ENCODE measurements at regions not wholly inside any gene's neighbourhood (a gene's known extent, or its start where the extent isn't known, plus 50 kb on each side); places are given as distances from the start of the nearest gene placed in this dataset.

DNA sequence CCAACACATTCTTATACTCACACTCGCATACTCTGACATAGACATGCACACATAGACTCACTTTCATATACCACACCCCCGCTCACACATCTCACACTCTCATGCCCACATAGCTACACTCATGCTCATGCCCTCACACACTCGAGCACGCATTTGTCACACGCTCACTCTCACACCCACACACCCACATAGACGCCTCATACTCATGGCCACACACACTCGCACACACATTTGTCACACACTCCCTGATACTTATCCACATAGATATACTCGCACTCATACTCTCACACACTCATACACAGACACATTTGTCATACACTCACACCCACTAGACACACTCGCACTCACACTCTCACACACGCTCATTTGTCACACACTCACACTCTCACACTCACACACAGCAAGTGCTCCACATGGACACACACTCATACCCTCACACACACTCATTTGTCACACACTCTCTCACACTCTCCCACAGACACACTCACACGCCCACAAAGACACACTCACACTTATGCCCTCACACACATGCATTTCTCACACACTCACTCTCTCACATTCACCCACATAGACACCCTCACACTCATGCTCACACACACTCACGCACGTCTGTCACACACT lies 50.9 kb downstream of the TNP1 start:
- no peak for DNase-seq

DNA sequence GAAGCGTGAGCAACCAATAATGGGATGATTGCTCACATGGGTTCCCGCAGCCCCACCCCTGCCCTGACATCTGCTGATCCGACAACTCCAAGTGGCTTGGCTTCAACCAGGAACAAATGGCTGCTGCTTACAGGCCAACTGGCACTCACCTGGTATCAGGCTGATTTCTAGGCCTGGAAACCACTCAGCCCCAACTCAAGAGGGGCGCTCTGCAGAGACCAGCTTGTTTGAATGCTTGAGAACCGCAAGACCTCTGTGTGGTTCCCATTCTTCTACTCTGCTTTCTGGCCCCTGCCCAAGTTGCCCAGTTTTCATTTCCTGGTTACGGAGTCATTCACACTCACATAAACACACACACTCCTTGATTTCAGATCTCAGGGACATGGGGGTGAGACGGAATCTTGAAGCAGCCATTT lies 52.0 kb downstream of the TNP1 start:
- DNase-seq, result no peak

DNA sequence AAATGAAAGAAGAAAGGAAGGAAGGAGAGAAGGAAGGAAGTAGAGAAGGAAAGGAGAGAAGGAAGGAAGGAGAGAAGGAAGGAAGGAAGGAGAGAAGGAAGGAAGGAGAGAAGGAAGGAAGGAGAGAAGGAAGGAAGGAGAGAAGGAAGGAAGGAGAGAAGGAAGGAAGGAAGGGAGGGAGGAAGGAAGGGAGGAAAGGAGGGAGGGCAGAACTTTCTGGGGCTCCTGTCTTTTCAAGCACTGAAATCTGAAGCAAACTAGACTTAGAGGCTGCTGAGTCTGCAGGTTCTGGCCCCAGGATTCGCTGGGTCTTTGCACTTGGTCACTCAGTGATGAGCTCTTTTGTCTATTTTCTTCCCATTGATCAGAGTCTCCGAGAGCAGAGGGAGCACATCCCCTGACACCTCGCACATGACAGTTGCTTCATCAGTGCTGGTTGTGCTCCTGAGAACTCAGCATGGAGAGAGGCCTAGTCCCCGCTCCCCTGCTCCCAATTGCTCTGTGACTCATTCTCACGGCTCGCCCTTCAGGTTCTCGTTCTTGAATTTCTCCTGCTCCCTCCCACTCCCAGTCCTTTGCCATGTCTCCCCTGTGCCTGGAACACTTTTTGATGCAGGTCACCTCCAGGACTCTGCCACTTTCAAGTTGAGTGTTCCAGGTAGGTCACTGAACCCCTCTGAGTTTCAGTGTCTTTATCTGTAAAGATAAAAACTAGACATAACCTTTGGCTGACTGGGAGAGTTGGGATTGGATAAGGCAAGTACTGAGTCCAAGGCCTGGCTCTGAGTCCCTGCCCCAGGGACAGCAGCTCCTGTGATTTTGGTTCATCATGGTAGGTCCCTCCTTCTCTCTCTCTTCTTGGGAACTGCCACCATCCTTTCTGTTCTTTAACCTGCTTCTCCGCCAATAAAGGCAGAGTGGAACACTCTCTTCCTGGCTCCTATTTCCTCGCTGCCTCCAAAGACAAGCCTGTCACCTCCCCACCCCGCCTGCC lies 55.2 kb downstream of the TNP1 start:
- DNase-seq, result no peak

DNA sequence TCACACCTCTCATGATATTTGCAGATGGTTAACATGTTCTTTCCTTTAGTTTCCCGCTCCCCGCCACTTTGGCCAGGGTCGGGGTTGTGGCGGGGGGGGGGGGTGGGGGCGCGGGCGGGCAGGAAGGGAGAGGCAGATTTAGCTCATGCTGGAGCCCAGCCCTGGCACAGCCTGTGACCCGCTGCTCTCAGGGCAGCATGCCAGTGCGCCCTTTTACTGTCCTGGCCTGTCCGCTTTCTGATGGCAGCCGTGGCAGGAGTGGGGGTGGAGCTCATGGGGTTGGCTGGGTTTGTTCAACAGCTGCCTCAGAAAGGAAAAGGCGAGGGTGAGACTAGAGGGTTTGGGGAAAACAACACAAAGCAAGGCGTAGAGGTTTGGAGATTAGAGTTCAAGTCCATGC lies 56.1 kb downstream of the TNP1 start:
- DNase-seq, result no peak

DNA sequence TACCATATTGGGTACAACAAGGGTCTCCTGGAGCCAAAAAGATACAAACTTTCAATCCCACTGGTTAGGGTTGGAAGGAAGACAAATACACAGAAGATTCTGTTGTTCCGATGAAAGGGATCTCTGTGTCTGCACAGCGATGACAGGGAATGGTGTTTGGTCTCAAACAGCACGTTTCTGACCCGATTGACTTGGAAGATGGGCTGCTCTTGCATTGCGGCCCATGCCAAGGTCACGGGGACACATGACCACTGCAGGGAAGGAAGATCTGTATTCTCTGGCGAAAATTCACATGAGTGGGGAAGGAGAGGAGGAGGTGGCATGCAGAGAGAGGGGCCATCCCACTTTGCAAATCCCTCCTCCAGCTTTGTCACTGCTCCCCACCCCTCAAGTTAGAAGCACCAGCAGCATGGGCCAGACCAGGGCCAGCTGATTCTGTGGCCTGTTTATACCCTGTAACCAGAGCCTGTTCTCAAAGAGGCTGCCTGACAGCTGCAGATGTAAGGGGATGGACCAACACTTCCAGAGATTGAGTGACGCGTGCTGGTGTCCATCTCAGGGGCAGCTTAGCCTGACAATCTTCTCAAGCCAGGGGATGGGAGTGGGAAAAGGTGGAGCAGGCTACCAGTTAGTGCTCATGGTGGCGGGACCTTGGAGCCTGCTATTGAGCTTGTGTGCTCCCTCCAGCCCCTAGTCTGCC lies 57.2 kb downstream of the TNP1 start:
- no peak for DNase-seq

DNA sequence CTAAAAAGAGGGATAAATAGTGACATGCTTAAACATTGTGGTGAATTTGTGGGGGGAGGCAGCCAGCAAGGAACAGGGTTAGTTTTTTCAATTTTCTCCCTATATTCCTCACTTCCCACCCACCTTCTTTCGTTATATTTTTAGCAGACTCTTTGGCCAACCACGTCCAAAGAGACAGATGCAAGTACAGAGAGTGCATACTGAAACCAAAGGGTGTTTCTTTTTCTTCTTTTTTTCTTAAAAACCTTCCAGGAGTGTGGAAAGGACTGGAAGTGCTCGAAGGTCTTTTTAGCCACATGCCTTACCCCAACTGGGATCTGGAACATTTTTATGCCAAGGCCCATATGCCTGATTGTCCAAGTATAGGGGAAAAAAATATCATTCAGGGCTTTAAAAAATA lies 59.0 kb downstream of the TNP1 start:
- DNase-seq, result no peak

DNA sequence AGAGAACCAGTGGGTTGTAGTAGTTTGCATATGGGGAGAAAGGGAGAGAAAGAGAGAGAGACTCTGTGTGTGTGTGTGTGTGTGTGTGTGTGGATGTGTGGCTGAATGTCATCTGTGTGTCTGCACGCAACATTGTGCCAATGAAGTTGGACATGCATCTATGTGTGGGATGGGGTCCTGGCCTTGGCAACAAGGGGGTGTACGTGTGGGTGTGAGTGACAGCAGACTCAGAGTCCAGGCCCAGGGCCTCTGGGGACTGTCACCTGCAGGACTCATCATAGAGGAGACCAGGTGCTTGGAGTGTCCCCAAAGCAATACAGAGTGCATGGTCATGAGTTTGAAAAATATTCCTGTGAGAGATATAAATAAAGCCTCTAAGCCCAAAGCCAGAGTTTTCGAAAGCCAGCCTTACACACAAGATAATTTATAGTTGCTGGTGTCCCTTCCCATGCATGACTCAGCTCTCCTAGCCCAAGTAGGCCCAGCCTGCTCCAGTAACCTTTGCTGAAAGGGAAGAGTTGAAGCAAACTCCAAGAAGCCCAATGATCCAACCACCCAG lies 59.9 kb downstream of the TNP1 start:
- DNase-seq, result no peak

DNA sequence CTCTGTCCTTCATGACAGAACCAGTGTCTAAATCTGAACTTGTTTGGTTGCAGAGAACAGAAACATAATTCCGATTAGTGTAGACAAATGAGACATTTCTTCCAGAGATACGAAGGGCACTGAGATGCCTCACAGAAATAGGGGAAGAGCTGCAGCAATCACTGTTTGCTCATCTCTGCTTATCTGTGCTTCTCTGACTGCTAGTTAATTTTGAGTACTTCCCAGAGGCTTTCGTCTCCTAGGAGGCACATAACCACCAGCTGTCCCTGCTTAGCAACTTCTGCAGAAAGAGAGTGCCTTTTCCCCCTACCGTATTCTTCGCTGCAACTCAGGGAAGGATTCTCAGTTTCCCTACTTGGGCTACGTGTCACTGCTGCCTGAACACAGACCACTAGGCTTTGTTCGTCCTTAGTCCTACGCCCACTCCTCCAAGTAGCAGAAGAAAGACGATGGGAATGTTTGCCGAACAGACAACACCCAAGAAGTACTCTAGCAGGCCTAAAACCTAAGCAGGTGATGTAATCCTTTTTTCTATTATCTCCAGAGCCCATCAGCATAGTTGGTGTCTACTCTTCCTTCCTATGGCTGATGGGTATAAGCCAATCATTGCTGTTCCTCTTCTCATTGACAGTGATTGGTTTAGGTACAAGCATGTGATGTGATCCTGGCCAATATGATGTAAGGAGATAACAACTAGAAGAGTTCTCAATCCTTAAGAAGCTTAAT lies 63.6 kb downstream of the TNP1 start:
- no peak for DNase-seq

DNA sequence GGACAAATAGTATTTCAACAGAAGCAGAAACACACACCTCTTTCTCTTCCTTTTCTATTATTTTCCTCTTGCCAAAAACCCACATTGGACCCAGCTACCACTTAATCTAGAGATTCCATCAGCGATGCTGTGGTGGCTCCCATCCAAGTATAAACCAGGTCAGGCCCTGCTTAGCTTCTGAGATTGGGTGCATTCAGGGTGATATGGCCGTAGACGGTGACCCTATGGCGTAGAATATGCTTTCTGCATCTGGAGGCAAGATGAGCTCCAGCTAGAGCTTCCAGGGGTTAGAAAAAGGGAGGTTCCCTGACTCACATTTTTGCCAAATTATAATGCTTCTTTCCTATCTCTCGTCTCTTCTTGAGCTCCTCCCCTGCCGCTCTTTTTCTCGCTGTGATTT lies 66.5 kb downstream of the TNP1 start:
- DNase-seq, result no peak

DNA sequence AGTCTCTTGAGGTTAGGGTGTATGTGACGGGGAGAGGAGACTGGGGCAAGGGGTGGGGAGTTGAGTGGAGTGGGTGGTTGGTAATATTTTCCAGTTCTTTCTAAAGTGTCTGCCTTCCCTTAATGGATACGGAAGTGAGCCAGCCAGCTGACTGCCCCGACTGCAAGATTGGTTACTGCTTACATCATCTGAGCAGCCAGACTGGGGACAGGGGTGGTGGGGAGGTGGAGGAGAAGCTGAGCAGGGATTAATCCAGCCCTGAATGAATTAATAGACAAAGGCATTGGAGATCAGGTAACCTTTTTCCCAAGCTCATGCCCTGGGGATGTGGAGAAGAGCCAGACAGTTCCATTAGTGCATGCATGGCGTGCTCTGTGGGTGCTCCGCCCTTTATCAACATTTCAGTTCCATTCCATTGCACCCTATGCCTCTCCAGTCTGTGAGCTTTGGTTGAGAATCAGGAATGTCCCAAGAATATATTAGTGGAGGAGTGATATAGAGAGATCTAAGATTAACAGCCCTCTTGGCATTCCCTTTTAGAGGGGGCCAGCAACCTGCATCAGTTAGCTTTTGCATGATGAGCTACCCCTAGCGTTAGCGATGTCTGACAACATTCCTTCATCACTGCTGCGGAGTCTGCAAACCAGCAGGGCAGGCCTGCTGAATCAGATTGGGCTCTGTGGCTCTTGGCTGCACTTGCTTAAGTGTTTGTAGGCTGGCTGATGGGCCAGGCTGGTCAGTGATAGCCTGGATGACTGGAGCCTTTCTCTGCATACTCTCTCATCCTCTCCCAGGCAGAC lies 67.4 kb downstream of the TNP1 start:
- no peak for DNase-seq

DNA sequence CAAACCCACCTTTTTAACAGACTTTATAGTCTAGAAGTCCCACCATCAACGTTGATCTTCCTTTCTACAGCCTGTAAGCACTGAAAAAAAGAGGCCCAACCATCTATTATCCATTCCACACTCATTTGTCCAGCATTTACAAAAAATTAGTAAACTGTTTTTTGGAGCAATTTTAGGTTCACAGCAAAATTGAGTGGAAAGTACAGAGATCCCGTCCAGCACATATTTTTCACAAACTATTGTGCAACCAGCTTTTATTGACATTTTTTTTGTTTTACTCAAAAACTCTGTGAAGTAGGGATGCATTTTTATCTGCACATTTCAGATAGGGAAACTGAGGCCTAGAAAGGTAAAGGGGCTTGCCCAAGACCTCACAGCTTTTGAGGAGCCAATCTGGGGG lies 68.6 kb downstream of the TNP1 start:
- no peak for DNase-seq

DNA sequence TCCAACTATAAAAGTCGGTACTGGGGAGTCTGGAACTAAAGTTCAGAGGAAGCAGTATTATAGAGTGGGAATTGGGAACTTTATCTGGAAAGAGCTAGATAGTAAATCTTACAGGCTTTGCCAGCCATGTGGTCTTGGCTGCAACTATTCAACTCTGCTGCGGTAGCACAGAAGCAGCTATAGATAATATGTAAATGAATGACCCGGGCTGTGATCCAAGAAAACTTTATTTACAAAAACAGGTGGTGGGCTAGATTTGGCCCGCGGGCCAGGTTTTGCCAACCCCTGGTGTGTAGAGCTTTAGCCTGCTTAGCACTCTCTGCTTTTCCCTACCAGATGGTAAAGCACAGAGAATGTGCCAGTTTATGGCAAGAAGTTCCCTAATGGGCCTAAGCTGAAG lies 70.8 kb downstream of the TNP1 start:
- DNase-seq, result no peak

DNA sequence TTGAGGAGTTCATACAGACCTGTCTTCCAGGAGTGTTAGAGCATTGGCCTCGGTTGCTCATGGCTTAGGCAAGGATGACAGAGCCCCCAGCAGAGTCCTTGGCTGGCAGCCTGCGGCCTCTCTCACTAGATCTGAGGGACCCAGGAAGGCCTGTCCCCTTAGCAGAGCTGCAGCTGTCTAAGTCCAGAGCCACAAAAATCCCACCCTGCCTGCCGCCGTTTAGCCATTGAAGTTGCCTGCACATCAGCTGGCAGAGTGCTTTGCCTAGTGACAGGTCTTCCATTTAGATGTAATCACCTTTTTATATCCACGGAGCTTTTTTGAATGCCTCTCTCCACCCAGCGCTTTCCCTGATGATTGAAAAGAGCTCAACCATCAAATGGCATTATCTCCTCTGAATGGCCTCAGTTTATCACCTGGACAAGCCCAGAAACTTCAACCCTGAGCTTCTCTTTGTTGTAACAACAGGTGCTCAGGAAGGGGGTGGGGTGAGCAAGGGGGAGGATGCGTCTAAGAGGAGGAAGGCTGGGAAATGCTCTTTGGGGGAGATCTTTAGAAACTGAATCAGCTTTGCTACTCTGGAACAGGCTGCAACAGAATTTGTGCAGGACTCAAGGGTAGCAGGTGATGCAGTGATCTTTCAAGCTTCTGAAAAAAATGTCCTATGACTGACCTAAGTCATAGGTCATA lies 71.9 kb downstream of the TNP1 start:
- no peak for DNase-seq

DNA sequence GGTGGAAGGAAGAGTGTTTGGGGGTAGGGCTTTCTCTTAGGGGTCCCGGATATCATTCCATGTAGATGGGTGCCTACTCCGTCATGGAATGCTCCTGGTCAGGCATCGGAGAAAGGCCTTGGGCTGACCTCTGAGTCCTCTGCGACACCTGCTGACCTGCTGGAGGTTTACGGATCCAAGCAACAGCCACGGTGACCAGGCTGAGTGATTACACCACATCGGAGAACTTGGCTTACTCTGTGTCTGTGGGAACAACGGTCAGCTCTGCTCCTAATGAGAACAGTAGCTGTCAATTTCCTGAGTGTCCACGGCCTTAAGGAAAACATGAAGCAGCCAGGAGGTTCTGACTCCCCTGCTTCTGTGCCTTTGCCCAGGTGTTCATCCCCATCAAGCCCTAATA lies 73.2 kb downstream of the TNP1 start:
- DNase-seq, result no peak

DNA sequence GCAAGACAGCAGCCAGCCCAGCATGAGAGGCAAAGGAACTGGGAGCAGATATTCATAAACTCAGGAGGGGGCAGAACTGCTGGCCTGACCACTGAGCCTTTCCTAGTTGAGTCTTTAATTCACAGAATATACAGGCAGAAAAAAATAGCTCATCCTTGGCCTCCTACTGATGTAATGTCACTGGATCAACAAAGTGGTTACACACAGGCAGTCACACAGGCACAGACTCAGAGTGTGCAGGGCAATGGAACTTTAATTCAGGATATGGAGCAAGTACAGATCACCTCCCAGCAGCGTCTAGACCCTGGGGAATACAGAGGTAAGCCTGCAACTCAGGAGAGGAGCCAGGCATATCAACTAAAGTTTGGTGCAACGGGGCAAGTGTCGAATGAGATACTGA lies 75.4 kb downstream of the TNP1 start:
- DNase-seq, result no peak

DNA sequence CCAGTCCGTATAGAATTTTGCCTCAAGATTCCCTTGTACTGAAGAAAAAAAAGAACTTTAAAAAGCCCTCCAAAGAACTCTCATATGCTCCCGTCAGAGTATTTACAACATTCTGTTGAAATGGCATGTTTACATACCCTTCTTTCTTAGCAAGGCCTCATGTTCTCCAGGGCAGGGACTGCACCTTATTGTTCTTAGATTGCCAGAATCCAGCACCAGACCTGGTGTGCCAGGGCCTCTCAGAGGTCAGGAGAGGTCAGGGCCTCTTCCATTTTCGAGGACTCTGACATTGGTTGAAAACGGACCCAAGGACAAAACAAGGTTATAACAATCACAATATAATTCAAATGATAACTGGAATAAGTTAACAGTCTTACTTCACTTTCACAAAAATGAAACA lies 78.2 kb downstream of the TNP1 start:
- no peak for DNase-seq

DNA sequence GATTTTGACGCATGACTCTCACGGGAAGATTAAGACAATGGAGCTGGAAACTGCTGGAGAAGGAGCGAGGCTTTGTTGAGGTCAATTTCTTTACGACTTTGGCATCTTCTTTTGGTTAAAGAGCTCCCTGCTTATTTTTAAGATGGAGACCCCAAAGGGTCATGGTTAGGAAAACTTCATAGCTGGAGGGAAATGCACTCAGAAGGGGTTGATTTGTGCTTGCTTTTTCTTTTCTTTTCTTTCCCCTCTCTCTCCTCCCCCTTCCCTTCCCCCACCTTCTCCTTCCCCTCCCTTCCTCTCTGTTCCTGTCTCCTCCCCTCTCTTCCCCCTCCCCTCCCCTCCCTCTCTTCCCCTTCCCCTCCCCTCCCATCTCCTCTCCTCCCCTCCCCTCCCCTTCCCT lies 79.0 kb downstream of the TNP1 start:
- no peak for DNase-seq

DNA sequence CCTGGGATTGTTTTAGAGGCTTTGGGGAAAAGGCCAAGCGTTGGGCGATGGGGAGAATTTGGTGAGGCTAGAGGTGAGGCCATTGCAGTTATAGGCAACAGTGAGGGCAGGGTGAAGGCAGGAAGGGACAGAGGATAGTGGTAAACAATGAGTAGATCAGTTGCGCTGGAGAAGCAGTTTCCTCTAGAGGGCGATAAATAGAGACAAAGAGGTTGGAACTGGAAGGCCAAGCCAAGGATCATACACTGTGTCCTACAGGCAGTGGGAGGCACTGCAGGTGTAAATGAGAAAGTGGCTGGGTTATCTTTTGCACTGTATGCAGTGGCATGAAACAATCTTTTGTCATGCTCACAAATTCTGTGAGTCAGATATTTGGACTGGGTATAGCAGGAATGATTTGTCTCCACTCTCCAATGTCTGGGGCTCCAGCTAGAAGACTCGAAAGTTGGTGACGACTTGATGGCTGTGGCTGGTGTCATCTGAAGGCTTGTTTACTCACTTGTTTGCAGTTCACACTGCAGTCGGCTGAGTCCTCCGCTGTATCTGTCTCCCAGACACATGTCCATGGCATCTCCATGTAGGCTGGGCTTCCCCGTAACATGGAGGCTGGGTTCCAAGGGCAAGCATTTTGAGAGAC lies 82.1 kb downstream of the TNP1 start:
- peak; percentile 3 for DNase-seq

DNA sequence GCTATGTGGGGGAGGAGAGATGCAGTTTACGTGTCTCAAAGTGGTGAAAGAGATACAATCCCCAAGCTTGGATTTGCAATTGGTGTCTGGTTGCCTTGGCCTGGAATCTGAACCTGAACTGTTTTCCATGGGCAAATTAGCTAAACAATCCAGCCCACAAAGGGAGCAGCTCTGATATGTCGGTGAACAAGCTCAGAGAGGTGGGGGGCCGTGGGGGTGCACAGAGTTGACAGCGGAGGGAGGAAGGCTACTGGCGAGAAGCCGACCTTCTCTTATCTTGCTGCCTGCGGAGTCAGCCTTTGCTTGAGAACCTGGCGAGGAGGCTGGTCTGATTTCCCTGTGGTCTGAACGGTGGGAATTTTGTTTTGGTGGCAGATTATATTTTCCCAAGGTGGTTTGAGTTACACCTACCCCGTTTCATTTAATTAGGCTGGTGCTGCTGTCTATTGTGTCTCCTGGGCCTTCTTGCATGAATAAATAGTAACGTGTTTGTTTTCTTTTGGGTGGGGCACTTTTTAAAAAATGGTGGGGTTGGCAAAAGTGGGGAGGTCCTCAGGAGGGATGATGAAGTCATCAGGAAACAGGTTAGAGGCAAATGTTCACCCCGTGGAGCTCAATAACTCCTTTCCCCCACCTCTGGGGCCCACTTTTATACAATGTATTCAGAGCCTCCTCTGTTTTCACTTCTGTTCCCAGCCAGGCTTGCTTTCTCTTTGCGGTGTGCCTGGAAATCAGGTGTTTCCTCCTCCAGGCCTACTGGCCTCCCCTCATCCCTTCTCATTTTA lies 80.9 kb upstream of the IGFBP5 start:
- no peak for DNase-seq

DNA sequence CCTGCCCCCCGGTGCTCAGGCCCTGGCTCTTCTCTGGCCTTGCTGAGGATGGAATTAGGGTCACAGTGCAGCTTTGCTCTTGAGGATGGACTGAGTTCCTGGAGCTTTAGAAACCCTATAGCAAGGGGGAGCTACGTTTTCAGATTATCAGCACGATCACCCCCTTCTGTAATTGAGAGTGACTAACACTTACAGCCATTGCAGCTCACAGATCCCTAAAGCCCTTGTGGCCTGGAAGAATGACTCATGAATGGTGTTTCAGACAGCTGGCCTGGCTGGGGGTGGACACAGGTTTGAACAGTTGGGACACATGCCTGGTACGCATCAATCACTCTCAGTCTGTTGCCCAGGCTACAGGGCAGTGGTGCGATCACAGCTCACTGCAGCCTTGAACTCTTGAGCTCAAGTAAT lies 79.7 kb upstream of the IGFBP5 start:
- DNase-seq, result no peak

All from CD4-positive, alpha-beta T cell treated with Interleukin-12 subunit alpha and Interleukin-12 subunit beta, for 1 hour (primary cell).